Transverse colon (tissue), 4 donors: ENCODE measurements at regions not wholly inside any gene's neighbourhood (a gene's known extent, or its start where the extent isn't known, plus 50 kb on each side); places are given as distances from the start of the nearest gene placed in this dataset.

ENCODE experiments used
- CTCF ChIP-seq, 5 experiments: fragments of 200-600 bp in 3 of 5; fragments of 450-650 bp in 2 of 5; sonication (generic) in 3 of 5; IDR thresholded peaks; 1 replicate in 2 of 5; 2 replicates in 3 of 5; pipeline ENCODE4 v1.5.1; 2016 to 2017; ENCODE audit warnings: antibody characterized with exemption in 5 of 5, inconsistent platforms in 3 of 5, mild to moderate bottlenecking in 2 of 5, moderate library complexity in 1 of 5
- POLR2A ChIP-seq: fragments of 450-650 bp; IDR thresholded peaks from one replicate; pipeline ENCODE4 v1.6.1; 2016; ENCODE audit warnings: antibody characterized with exemption, mild to moderate bottlenecking, moderate library complexity
- POLR2AphosphoS5 ChIP-seq, 3 donors: sonication (generic); formaldehyde crosslinking; IDR thresholded peaks; one replicate each; pipeline ENCODE4 v1.6.1; 2016; ENCODE audit warnings: antibody characterized with exemption in 3 of 3

GRCh38 chrX:41009850-41010846 lies 75.1 kb upstream of the USP9X start:
- TF ChIP-seq CTCF (IDR thresholded peaks at IDR 0.05) (peak in 1 of 5 experiments; percentile 15), POLR2A (peak; percentile 79), POLR2AphosphoS5 (IDR thresholded peaks at IDR 0.05) (peak; percentile 21 to 62 (median 34))
